Central memory CD8-positive, alpha-beta T cell (primary cell): ENCODE measurements at regions not wholly inside any gene's neighbourhood (a gene's known extent, or its start where the extent isn't known, plus 50 kb on each side); places are given as distances from the start of the nearest gene placed in this dataset.
"Not testable (repeated sequence)": the region's sequence is repeated elsewhere in the genome, so short reads cannot be mapped to it uniquely, and the experiment has no call there.

ENCODE experiments used
- ATAC-seq: fragments of 150-1000 bp; cut with Tn5 transposase; replicated peaks from 2 replicates; pipeline ENCODE4 v1.10.0; 2022; ENCODE audit warnings: mild to moderate bottlenecking, moderate FRiP score, moderate number of reproducible peaks; ENCODE audit not compliant: poor library complexity, severe bottlenecking; ENCODE audit errors: extremely low read depth
- DNase-seq, 2 donors: peaks; one replicate each; pipeline ENCODE4 v3.0.0; 2021; ENCODE audit warnings: low spot score in 2 of 2
- H3K27ac Mint-ChIP-seq: one replicate; pipeline ENCODE4 v1.8.0; 2022; ENCODE audit warnings: low read depth, mild to moderate bottlenecking, moderate library complexity, mixed read lengths
- H3K27me3 Mint-ChIP-seq: one replicate; pipeline ENCODE4 v1.8.0; 2022; ENCODE audit warnings: mixed read lengths
- H3K36me3 Mint-ChIP-seq: one replicate; pipeline ENCODE4 v1.8.0; 2022; ENCODE audit warnings: mild to moderate bottlenecking, moderate library complexity, mixed read lengths; ENCODE audit not compliant: insufficient read depth
- H3K4me1 Mint-ChIP-seq: one replicate; pipeline ENCODE4 v1.8.0; 2022; ENCODE audit warnings: mixed read lengths
- H3K4me3 Mint-ChIP-seq: one replicate; pipeline ENCODE4 v1.8.0; 2022; ENCODE audit warnings: mild to moderate bottlenecking, moderate library complexity, mixed read lengths
- H3K9me3 Mint-ChIP-seq: one replicate; pipeline ENCODE4 v1.8.0; 2022; ENCODE audit warnings: mixed read lengths

DNA sequence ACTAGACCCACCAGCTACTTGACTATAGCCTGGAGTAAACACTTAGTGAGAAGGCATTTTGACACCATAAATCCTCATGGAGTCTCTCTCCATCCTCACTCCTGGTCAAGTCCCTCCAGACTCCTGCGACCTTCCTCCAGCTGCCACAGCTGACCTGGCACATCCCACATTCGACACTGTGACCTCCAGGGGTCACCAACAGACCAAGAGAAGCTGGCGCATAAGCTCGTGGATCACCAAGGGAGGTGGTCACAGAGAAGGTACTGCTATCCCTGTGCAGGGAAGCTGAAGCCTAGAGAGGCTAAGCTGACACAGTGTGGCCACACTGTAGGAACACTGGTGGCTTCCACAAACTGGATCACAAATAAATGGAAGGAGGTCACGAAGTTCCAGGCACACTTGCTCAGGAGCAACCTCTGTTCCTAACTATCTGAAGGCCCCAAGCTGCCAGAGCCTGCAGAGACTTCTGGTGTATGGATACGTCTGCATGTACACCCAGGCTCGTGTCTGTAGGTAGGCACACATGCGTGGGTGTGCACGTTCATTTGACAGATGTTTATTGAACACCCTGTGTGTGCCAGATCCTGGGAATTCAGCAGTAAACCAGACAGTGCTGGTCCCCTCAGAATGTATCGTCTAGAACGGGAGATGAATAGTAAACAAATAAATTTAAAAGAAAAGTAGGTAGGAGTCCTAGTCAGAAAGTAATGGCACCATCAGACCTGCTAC is 104.4 kb downstream of the C5orf15 start:
- Mint-ChIP-seq H3K36me3 (peaks cover 1% of the 10 kb centered on the region), H3K27ac (no peak overlapping the region), H3K9me3 (no peaks in the 10 kb centered on the region), H3K4me3 (no peak overlapping the region), H3K4me1 (no peaks in the 10 kb centered on the region), H3K27me3 (peaks cover 58% of the 10 kb centered on the region)
- no peak for ATAC-seq
- no peak for DNase-seq

- Mint-ChIP-seq H3K27me3 (peaks cover 42% of the 10 kb centered on the region), H3K36me3 (peaks cover 1% of the 10 kb centered on the region), H3K27ac (no peak overlapping the region), H3K4me3 (no peak overlapping the region), H3K4me1 (no peaks in the 10 kb centered on the region), H3K9me3 (no peaks in the 10 kb centered on the region)
- DNase-seq = no peak
- ATAC-seq = peak; percentile 43
These were observed 107.2 kb downstream of the C5orf15 start for GRCh38 chr5:133861161-133861737.

DNA sequence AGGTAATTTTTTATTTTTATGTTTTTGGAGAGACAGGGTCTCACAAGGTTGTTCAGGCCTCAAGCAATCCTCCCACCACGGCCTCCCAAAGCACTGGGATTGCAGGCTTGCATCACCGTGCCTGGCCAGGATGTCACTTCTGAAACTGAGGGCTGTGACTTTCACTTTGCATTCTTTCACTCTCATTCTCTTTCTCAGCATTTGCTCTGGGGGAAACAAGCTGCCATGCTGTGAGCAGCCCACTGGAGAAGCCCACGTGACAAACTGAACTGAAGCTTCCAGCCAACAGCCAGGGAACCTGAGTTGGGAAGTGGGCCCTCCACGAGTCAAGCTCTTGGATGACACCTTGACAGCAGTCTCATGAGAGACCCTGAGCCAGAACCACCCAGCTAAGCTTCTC is 109.4 kb downstream of the C5orf15 start:
- Mint-ChIP-seq H3K36me3 (no peaks in the 10 kb centered on the region), H3K27ac (no peak overlapping the region), H3K9me3 (no peaks in the 10 kb centered on the region), H3K4me3 (no peak overlapping the region), H3K27me3 (peaks cover 45% of the 10 kb centered on the region), H3K4me1 (no peaks in the 10 kb centered on the region)
- ATAC-seq = no peak
- DNase-seq = no peak

DNA sequence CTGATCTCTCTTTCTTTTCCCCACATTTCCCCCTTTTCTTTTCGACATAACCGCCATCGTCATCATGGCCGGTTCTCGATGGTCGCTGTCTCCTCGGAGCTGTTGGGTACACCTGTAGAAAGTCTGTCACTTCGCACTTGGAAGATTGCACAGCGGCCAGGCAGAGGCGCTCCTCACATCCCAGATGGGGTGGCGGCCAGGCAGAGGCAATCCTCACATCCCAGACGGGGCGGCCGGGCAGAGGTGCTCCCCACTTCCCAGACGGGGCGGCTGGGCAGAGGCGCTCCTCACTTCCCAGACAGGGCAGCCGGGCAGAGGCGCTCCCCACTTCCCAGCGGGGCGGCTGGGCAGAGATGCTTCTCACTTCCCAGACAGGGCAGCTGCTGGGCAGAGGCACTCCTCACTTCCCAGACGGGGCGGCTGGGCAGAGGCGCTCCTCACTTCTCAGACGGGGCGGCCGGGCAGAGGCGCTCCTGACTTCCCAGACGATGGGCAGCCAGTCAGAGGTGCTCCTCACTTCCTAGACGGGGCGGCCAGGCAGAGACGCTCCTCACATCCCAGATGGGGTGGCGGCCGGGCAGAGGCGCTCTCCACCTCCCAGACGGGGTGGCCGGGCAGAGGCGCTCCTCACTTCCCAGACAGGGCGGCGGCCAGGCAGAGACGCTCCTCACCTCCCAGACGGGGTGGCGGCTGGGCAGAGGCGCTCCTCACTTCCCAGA is 110.7 kb downstream of the C5orf15 start:
- not testable (repeated sequence) for H3K4me1 Mint-ChIP-seq, ATAC-seq, H3K36me3 Mint-ChIP-seq, DNase-seq, H3K27ac Mint-ChIP-seq, H3K9me3 Mint-ChIP-seq, H3K4me3 Mint-ChIP-seq
- H3K27me3 Mint-ChIP-seq = peaks cover 42% of the 10 kb centered on the region

DNA sequence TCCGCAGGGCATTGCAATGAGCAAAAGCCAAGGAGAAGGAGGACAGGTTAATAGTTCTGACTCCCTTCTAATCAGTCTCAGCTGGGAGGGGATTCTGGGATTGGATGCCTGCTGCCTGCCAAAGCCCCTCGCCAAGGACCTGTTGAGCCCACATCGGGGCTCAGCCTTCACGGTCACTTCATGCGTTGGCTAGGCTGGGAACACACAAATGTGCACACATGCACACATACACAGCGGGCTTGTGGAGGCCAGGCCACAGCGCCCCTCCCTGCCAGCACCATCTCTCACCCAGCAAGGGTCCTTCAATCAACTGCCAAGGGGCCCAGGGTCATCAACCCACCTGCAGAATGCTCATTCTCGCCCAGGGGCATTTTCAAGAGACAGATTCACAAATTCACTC is 113.9 kb downstream of the C5orf15 start:
- no peak for DNase-seq
- Mint-ChIP-seq H3K9me3 (no peaks in the 10 kb centered on the region), H3K27me3 (peaks cover 29% of the 10 kb centered on the region), H3K27ac (no peak overlapping the region), H3K4me1 (no peaks in the 10 kb centered on the region), H3K36me3 (no peaks in the 10 kb centered on the region), H3K4me3 (no peak overlapping the region)
- no peak for ATAC-seq

DNA sequence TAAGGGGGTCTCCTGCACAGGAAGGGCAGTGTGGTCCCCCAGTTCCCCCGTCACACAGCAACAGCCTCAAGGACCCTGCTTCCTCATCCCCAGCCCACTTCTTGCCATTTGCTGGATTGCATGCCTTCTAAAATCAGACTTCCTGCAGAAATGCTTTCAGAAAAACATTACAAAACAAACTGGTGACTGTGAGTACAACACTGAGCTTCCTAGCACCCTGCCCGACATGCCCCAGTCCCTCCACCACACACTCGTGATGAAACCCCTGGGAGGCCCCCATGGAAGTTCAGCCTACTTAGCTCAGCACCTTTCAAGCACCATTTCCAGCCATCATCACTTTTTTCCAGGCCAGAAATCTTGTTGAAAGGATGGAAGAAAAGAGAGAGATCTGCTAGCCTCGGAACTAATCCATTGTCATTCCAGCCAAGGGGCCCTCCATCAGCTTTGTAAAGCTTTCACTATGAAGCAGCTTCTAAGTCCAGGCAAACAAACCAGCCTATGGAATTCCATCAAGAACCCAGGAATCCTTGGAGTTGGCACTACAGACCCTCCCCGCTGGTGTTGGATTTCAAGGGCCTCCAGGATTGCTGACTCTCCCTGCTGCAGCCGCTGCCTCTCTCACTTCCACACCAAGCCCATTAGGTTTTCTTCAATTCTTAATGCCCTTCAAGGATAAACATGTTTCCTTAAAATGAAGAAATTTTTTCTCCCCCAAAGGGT is 114.6 kb downstream of the C5orf15 start:
- H3K36me3 Mint-ChIP-seq = no peaks in the 10 kb centered on the region
- no peaks in the 10 kb centered on the region for H3K4me1 Mint-ChIP-seq
- no peak overlapping the region for H3K27ac Mint-ChIP-seq
- no peak for ATAC-seq
- H3K9me3 Mint-ChIP-seq = no peaks in the 10 kb centered on the region
- no peak overlapping the region for H3K4me3 Mint-ChIP-seq
- DNase-seq = no peak
- H3K27me3 Mint-ChIP-seq = peaks cover 31% of the 10 kb centered on the region

DNA sequence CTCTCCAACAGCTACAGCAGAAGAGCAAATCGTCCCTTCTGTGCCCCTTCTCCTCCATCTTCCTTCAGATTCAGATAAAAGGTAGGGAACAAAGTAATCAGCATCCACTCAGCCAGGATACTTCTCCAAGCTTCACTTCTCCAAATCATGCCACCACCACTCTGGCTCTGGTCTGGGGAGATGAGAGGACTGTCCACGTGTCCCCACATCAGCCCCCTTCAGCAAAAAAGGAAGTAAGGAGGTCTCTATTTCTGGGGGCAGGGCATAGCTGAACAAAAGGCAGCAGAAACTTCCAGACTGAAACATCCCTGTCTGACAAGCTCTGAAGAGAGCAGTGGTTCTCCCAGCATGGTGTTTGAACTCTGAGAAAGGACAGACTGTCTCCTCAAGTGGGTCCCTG is 116.9 kb downstream of the C5orf15 start:
- ATAC-seq (no peak), DNase-seq (no peak)
- H3K27me3 Mint-ChIP-seq = peaks cover 54% of the 10 kb centered on the region
- H3K27ac Mint-ChIP-seq = no peak overlapping the region
- H3K4me3 Mint-ChIP-seq = no peak overlapping the region
- H3K4me1 Mint-ChIP-seq = peaks cover 5% of the 10 kb centered on the region
- no peaks in the 10 kb centered on the region for H3K9me3 Mint-ChIP-seq
- H3K36me3 Mint-ChIP-seq = no peaks in the 10 kb centered on the region

- no peak for ATAC-seq
- Mint-ChIP-seq H3K4me1 (peaks cover 5% of the 10 kb centered on the region), H3K27ac (no peak overlapping the region), H3K9me3 (no peaks in the 10 kb centered on the region), H3K4me3 (no peak overlapping the region), H3K36me3 (no peaks in the 10 kb centered on the region), H3K27me3 (peaks cover 50% of the 10 kb centered on the region)
- DNase-seq = no peak
These were observed 117.6 kb downstream of the C5orf15 start for GRCh38 chr5:133850811-133851210.

- no peaks in the 10 kb centered on the region for H3K36me3 Mint-ChIP-seq
- peaks cover 36% of the 10 kb centered on the region for H3K27me3 Mint-ChIP-seq
- ATAC-seq (no peak), DNase-seq (no peak)
- H3K9me3 Mint-ChIP-seq = no peaks in the 10 kb centered on the region
- no peak overlapping the region for H3K4me3 Mint-ChIP-seq
- peaks cover 5% of the 10 kb centered on the region for H3K4me1 Mint-ChIP-seq
- H3K27ac Mint-ChIP-seq = no peak overlapping the region
These were observed 119.3 kb downstream of the C5orf15 start for GRCh38 chr5:133849116-133849515.

GRCh38 chr5:133848341-133848811 is 120.0 kb downstream of the C5orf15 start:
- DNase-seq = no peak
- Mint-ChIP-seq H3K27me3 (peaks cover 36% of the 10 kb centered on the region), H3K9me3 (no peaks in the 10 kb centered on the region), H3K4me3 (no peak overlapping the region), H3K36me3 (no peaks in the 10 kb centered on the region), H3K27ac (no peak overlapping the region), H3K4me1 (peaks cover 5% of the 10 kb centered on the region)
- ATAC-seq = no peak

DNA sequence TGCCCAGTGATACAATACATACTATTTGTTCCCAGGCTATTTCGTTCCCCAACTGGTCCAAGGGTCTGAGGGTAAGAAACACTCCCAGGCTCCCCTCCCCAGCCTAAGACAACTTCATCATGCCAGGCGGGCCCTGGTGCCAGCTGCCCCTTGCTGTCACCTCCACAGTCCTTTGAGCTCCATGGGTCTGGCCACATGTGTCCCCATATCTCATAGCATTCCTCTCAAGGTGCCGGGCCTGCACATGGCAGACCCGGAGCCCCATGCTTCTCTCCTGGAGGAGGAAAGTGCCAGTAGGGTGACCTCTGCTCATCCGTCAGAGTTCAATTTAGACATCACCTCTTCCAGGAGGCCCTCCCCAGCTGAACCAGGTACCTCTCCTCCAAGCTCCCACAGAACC is 120.5 kb downstream of the C5orf15 start:
- Mint-ChIP-seq H3K27ac (no peak overlapping the region), H3K9me3 (no peaks in the 10 kb centered on the region), H3K27me3 (peaks cover 36% of the 10 kb centered on the region), H3K36me3 (no peaks in the 10 kb centered on the region), H3K4me3 (no peak overlapping the region), H3K4me1 (peaks cover 5% of the 10 kb centered on the region)
- ATAC-seq (no peak), DNase-seq (no peak)

GRCh38 chr5:133847301-133847700 is 121.1 kb downstream of the C5orf15 start:
- H3K4me3 Mint-ChIP-seq = no peak overlapping the region
- H3K9me3 Mint-ChIP-seq = no peaks in the 10 kb centered on the region
- DNase-seq (no peak), ATAC-seq (no peak)
- H3K36me3 Mint-ChIP-seq = no peaks in the 10 kb centered on the region
- peaks cover 37% of the 10 kb centered on the region for H3K27me3 Mint-ChIP-seq
- no peak overlapping the region for H3K27ac Mint-ChIP-seq
- peaks cover 5% of the 10 kb centered on the region for H3K4me1 Mint-ChIP-seq
